ENCODE measurements at regions not wholly inside any gene's neighbourhood (a gene's known extent, or its start where the extent isn't known, plus 50 kb on each side); places are given as distances from the start of the nearest gene placed in this dataset.

GRCh38 chr5:4766101-4766500, 374.0 kb upstream of the ADAMTS16 start:
- H3K4me3 ChIP-seq (ENCODE audit: low read depth, low read length, poor library complexity, severe bottlenecking): no peak overlapping the region
- no peaks in the 10 kb centered on the region for H3K4me1 ChIP-seq (ENCODE audit: insufficient read depth, low read length, poor library complexity, severe bottlenecking)
- intact Hi-C loops (cut with micrococcal nuclease; ENCODE audit: unreplicated experiment): no loop called here
- no peaks in the 10 kb centered on the region for H4K20me1 ChIP-seq (ENCODE audit: insufficient read depth, low read length)
- no peak for DNase-seq (ENCODE audit: low spot score)
- CTCF ChIA-PET (ENCODE audit: unreplicated experiment): no interaction called here
- H2AFZ ChIP-seq (ENCODE audit: low read length): no peak overlapping the region
- H3K27ac ChIP-seq (ENCODE audit: low read depth, low read length, poor library complexity, severe bottlenecking): no peak overlapping the region
- no peaks in the 10 kb centered on the region for H3K9me2 ChIP-seq (ENCODE audit: insufficient read depth, low read length)
- POLR2A ChIA-PET: no interaction called here
- TF ChIP-seq CTCF (conservative IDR thresholded peaks at IDR 0.05; ENCODE audit: low read length) (no peak), EZH2phosphoT487 (IDR thresholded peaks at IDR 0.05; ENCODE audit: borderline replicate concordance, low read depth, low read length) (no peak)
- no TSS peak for BruUV-seq (replicated peaks)
- H3K79me2 ChIP-seq (ENCODE audit: insufficient read depth, low read depth, low read length): no peaks in the 10 kb centered on the region
- H3K36me3 ChIP-seq (ENCODE audit: insufficient read depth, low read length): no peaks in the 10 kb centered on the region
- no peak overlapping the region for H3K4me2 ChIP-seq (ENCODE audit: low read length)
- H3K9me3 ChIP-seq (ENCODE audit: low read length): no peaks in the 10 kb centered on the region

- ChIA-PET CTCF (ENCODE audit: unreplicated experiment) (no interaction called here), POLR2A (no interaction called here)
- Histone ChIP-seq H2AFZ (ENCODE audit: low read length) (no peak overlapping the region), H4K20me1 (ENCODE audit: insufficient read depth, low read length) (no peaks in the 10 kb centered on the region), H3K9me3 (ENCODE audit: low read length) (no peaks in the 10 kb centered on the region), H3K9me2 (ENCODE audit: insufficient read depth, low read length) (no peaks in the 10 kb centered on the region), H3K4me3 (ENCODE audit: low read depth, low read length, poor library complexity, severe bottlenecking) (no peak overlapping the region), H3K79me2 (ENCODE audit: insufficient read depth, low read depth, low read length) (no peaks in the 10 kb centered on the region), H3K4me1 (ENCODE audit: insufficient read depth, low read length, poor library complexity, severe bottlenecking) (no peaks in the 10 kb centered on the region), H3K36me3 (ENCODE audit: insufficient read depth, low read length) (no peaks in the 10 kb centered on the region), H3K4me2 (ENCODE audit: low read length) (no peak overlapping the region), H3K27ac (ENCODE audit: low read depth, low read length, poor library complexity, severe bottlenecking) (no peak overlapping the region)
- intact Hi-C loops (cut with micrococcal nuclease; ENCODE audit: unreplicated experiment): no loop called here
- DNase-seq (ENCODE audit: low spot score): no peak
- TF ChIP-seq CTCF (conservative IDR thresholded peaks at IDR 0.05; ENCODE audit: low read length): no peak
- no TSS peak for BruUV-seq (replicated peaks)
These were observed 367.5 kb upstream of the ADAMTS16 start for GRCh38 chr5:4772591-4772990.

- no peak overlapping the region for H3K4me2 ChIP-seq (ENCODE audit: low read length)
- H3K79me2 ChIP-seq (ENCODE audit: insufficient read depth, low read depth, low read length): no peaks in the 10 kb centered on the region
- H3K9me3 ChIP-seq (ENCODE audit: low read length): no peaks in the 10 kb centered on the region
- H3K4me3 ChIP-seq (ENCODE audit: low read depth, low read length, poor library complexity, severe bottlenecking): no peak overlapping the region
- DNase-seq (ENCODE audit: low spot score): no peak
- H3K27ac ChIP-seq (ENCODE audit: low read depth, low read length, poor library complexity, severe bottlenecking): no peak overlapping the region
- H4K20me1 ChIP-seq (ENCODE audit: insufficient read depth, low read length): no peaks in the 10 kb centered on the region
- no TSS peak for BruUV-seq (replicated peaks)
- intact Hi-C loops (cut with micrococcal nuclease; ENCODE audit: unreplicated experiment): no loop called here
- CTCF ChIA-PET (ENCODE audit: unreplicated experiment): no interaction called here
- no peaks in the 10 kb centered on the region for H3K4me1 ChIP-seq (ENCODE audit: insufficient read depth, low read length, poor library complexity, severe bottlenecking)
- no peaks in the 10 kb centered on the region for H3K9me2 ChIP-seq (ENCODE audit: insufficient read depth, low read length)
- no peak overlapping the region for H2AFZ ChIP-seq (ENCODE audit: low read length)
- POLR2A ChIA-PET: no interaction called here
- H3K36me3 ChIP-seq (ENCODE audit: insufficient read depth, low read length): no peaks in the 10 kb centered on the region
- TF ChIP-seq EZH2phosphoT487 (IDR thresholded peaks at IDR 0.05; ENCODE audit: borderline replicate concordance, low read depth, low read length): no peak
- TF ChIP-seq CTCF (conservative IDR thresholded peaks at IDR 0.05; ENCODE audit: low read length): no peak
These were observed 366.3 kb upstream of the ADAMTS16 start for GRCh38 chr5:4773827-4774317.

Data from OCI-LY7 (cell line).